ENCODE measurements at regions not wholly inside any gene's neighbourhood (a gene's known extent, or its start where the extent isn't known, plus 50 kb on each side); places are given as distances from the start of the nearest gene placed in this dataset.
"Not testable (repeated sequence)": the region's sequence is repeated elsewhere in the genome, so short reads cannot be mapped to it uniquely, and the experiment has no call there.

- ATAC-seq: no peak
Measured at GRCh38 chr7:142602183-142602582, 147.1 kb upstream of the PRSS1 start.

DNA sequence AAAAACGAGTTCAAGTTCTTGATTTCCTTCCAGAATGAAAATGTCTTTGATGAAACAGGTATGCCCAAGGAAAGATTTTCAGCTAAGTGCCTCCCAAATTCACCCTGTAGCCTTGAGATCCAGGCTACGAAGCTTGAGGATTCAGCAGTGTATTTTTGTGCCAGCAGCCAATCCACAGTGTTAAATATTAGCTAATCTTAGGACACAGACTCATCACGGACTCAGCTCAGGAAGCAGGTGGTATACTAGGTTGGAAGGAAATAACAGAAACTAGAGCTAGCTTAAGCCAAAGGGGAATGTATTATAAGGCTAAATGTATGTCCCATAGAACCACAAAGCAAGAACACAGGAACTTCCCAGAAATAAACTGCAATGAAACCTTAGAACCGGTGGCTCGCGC is 151.0 kb upstream of the PRSS1 start:
- no peak for ATAC-seq

DNA sequence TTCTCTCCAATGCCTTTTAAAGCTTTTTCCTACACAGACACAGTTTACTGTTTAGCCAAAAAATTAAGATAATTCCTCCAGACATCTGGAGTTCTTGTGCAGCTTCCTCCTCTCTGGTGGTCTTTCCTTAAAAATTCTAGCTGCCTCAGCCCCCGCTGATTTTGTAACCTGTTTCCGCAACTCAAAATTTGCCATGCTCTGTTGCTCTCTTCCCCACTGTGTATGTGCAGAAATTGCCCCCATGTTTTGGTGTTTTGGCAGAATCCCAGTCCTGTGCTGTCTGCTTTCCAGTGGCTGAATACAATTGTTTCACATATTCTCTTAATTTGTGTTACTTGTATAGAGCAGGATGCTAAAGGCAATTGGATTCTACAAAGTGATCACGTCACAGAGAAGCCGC is 151.7 kb upstream of the PRSS1 start:
- no peak for ATAC-seq

DNA sequence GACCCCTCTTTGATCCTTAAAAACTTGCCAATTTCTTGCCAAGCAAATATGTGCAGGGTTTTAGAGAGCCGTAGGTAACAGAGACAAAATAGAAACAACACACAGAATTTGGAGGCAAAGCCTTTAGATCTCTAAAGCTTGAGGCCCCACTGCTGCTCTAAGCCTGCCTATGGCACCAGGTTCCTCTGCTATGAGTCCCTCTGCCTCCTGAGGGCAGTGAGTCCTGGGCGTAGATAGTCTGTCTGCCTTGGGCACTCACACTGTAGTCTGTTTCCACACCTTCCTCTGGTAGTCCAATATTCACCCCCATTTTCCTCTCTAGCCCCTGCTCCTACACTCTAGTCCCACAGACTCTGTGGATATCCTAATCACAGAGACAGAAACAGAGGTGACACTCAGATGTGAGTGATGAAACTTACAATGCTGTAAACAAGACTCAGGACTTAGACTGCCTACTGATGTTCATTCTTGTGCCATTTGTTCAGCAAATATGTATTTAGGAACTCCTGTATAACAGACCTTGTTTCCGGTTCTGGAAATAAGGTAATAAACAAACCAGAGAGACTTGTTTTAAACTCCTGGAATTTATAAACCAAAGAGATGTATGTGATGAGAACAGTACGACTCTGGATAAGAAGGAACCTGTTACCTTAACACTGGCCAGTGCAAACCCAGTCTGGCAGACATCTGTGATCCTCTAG is 153.3 kb upstream of the PRSS1 start:
- ATAC-seq: no peak

- ATAC-seq: no peak
Measured at GRCh38 chr7:142594078-142594477, 155.2 kb upstream of the PRSS1 start.

GRCh38 chr7:142593106-142593505 is 156.2 kb upstream of the PRSS1 start:
- no peak for ATAC-seq

- ATAC-seq: no peak
Measured at GRCh38 chr7:142592664-142593063, 156.6 kb upstream of the PRSS1 start.

DNA sequence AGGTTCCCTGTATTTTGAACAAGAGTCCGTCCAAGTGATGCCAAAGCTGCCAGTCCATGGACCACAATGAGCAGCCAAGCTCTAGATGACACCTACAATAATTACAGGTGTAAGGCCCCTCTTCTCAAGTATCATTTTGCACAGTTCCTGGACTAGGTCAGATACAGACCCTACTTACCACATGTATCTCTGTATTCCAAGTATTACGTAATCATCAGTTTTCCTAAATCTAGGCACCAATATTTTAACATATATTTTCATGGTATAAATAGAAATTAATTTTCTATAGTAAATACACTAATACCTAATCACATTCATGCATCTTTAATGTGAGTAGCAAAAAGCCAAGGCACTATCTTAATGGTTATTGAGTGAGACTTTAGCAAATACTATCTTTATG is 157.0 kb upstream of the PRSS1 start:
- no peak for ATAC-seq

DNA sequence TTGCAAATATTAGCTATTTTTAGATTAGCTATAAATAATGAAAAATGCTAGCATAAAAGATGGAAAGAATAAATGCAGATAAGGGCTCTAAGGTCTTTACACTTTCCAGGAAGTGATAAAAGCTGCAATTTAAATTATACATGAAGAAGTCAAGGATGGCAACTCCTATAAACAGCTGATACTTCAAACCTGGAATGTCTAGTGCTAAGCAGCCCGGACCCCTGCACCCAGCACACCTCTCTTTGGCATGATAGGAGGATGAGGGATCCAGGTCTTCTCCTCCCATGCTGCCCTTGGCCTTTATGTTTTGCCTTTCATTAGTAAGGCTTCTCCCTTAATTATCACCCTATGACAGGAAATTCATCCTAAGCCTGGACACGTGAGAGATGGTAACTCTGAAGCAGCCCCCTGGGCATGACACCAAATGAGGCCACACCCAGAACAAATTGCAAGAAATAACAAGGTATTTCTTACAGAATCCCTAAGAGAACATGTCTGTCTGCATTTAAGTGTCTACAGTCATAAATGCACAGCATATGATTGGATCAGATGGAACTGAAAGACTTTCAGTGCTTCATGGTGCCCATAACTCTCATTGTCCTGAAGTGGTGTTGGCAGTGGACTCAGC is 158.3 kb upstream of the PRSS1 start:
- ATAC-seq: no peak

DNA sequence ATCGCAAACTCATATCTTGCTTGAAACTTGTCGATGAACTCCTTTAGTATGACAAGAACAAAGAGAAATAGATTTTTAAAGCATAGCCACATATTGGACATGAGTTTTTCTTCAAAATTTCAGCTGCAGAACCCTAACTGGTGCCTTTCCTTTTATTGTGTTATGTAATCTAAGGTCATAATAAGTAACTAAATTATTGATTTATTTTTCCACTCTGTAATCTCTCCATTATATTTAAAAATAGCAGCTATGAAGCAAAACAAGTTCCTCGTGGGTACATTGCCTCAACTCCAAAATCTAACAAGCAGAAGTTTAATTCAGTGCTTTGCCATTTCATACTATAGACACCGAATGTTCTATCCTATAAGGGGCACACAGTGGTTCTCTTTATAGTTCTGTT is 159.2 kb upstream of the PRSS1 start:
- no peak for ATAC-seq

GRCh38 chr7:142587578-142588191 is 161.6 kb upstream of the PRSS1 start:
- peak; percentile 25 to 64 for ATAC-seq

DNA sequence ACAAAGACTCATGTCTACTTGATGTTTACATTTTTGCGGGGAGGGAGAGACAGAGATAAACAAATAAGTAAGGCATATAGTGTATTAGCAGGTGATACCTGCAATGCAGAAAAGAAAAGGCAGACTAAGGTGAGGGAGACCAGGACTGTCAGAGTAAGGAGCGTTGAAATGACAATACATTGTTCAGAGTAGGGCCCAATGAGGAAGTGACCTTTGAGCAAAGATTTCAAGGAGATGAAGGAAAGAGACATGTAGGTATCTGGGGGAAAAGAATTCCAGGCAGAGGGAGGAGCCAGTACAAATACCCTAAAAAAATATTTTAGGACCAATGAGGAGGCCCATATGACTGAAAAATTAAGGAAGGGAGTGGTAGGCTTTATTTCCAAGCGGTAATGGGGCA is 162.7 kb upstream of the PRSS1 start:
- ATAC-seq: no peak

DNA sequence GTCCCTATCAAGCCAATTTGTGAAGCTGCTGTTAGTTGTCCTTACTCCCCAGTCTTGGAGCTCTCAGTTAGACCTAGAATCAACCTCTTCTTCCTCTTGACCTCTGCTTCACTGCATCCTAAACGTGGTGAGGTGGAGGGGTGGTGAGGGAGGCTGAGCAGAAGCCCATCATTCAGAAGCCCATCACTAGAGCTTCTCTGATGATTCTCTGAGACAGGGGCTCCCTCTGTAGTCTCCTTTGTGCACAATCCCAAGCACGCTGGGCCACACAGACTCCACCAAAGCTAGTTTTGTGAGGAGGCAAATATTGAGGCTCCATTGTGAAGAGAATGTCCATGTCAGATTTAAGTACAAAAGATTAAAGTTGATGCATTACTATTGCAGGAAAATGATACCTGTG is 163.8 kb upstream of the PRSS1 start:
- ATAC-seq: no peak

GRCh38 chr7:142584765-142585164 is 164.5 kb upstream of the PRSS1 start:
- ATAC-seq: no peak

GRCh38 chr7:142583446-142583845 is 165.8 kb upstream of the PRSS1 start:
- ATAC-seq: peak; percentile 88 to 89

- ATAC-seq: no peak
Measured at GRCh38 chr7:142582351-142582750, 166.9 kb upstream of the PRSS1 start.

- peak; percentile 30 to 39 for ATAC-seq
Measured at GRCh38 chr7:142581341-142581740, 167.9 kb upstream of the PRSS1 start.

- peak in 1 of 2 donors; percentile 5 for ATAC-seq
Measured at GRCh38 chr7:142579946-142580345, 169.3 kb upstream of the PRSS1 start.

GRCh38 chr7:142575351-142575750 is 173.9 kb upstream of the PRSS1 start:
- ATAC-seq: not testable (repeated sequence)

DNA sequence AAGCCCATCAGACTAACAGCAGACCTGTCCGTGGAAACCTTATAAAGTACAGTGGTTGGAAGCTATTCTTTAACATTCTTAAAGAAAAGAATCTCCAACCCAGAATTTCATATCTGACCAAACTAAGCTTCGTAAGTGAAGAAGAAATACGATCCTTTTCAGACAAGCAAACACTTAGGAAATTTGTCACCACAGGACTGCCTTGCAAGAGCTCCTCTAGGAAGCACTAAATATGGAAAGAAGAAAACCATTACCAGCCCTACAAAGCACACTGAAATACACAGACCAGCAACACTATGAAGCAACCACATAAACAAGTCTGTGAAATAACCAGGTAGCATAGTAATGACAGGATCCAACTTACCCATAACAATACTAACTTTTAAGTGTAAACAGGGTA is 177.7 kb upstream of the PRSS1 start:
- no peak for ATAC-seq

- ATAC-seq: no peak
Measured at GRCh38 chr7:142569851-142570250, 179.4 kb upstream of the PRSS1 start.

DNA sequence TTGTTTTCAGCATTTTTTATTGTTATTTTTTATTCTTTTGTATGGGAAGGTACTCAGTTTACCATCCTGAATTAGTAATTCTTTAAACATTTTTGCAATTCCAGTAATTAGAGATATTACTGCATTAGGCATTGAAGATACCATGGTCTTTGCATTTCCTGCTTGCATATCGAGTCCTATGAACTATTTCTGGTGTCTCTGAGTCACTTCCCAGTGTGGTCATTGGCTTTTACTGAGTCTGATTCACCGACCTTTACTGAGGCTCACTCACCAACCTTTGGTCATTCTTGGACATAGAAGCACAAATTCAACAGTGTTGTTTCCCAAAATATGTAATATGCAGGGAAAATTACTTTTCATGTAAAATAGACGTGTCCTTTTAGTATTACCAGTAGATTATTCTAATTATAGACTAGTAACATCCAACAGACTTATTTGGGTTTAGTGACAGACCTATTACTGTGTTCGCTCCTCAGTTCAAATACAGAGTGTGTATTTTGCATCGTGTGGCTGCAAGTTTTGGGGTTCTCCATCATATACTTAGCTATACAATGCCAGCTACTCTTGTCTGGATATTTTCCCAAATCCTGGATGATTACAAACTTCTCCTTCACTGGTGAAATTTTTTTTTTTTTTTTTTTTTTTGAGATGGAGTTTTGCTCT is 180.7 kb upstream of the PRSS1 start:
- ATAC-seq: no peak

DNA sequence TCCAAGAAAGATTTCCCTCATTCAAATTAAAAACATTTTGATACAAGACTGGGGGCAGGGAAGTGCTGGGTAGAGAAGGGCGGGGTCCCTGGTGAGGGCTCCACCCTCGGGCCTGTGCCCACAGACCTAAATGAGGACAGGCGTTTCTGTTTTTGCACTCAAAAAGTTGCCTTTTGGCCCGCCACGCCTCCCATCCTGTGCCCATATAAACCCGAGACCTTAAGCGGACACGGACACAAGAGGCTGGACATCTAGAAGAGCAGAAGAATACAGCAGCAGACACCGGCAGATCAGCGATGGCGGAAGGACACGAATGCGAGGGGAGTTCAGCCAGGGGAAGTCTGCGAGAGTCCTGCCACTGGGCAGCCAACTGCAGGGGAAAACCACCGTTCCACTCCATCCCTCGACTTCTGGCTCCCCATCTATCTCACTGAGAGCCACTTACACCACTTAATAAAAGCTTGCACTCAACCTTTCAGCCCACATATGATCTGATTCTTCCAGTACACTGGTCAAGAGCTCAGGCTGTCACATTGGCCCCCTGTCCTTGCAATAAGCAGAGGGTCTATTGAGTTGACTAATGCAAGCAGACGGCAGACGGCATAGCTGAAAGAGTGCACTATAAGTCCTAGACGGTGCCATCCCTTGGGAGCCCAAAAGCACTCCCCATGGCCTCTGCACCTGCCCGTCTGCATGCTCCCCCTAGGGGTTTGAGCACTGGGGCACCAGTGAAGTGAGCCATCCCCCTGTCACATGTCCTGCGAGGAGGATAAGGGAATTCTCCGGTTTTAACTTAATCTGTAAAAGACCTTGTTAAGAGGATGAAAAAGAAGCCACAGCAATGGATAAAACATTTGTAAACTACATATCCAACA is 181.8 kb upstream of the PRSS1 start:
- ATAC-seq: no peak
